Astrocyte of the cerebellum (primary cell): ENCODE measurements at regions not wholly inside any gene's neighbourhood (a gene's known extent, or its start where the extent isn't known, plus 50 kb on each side); places are given as distances from the start of the nearest gene placed in this dataset.
A peak's percentile ranks its signal among the peaks of the same experiment; 100 is the strongest.

Experiments
- DNase-seq: peaks from one replicate; pipeline ENCODE4 v3.0.0-alpha.2; 2011; ENCODE audit warnings: low read depth
- H3K4me3 ChIP-seq: 2 replicates; pipeline ENCODE4 v1.5.1; 2011; ENCODE audit warnings: mild to moderate bottlenecking, low read depth, low read length, moderate library complexity
- in situ Hi-C: cut with HindIII; loops from 2 replicates; pipeline ENCODE4 v1.10.0; 2017; ENCODE audit warnings: low sequenced_read_pairs
- TF ChIP-seq, protein P1 (sequence below): IDR thresholded peaks from 2 replicates; pipeline ENCODE4 v1.5.1; 2012; ENCODE audit warnings: low read length, low read depth, moderate library complexity, mild to moderate bottlenecking; ENCODE audit errors: missing control alignments

DNA sequence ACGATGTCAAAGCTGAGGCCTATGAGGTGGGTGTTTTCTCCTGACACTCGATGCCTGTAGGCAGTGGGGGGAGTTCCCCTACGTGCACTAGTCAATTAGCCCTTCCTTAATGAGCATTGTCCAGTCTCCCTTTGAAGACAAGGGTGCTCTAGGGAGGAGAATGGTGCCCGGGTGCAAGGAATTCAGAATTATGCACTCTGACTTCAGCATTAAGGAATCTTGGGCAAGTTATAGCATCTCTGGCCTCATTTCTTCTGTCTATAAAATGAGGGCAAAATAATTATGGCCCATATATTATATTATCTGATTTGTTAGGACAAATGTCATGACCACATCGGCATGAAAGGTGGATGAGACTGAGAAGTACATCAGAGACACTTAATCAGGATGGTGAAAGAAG lies 82.1 kb upstream of the SLC7A1 start:
- in situ Hi-C loops = no loop called here
- TF ChIP-seq, protein P1, sequence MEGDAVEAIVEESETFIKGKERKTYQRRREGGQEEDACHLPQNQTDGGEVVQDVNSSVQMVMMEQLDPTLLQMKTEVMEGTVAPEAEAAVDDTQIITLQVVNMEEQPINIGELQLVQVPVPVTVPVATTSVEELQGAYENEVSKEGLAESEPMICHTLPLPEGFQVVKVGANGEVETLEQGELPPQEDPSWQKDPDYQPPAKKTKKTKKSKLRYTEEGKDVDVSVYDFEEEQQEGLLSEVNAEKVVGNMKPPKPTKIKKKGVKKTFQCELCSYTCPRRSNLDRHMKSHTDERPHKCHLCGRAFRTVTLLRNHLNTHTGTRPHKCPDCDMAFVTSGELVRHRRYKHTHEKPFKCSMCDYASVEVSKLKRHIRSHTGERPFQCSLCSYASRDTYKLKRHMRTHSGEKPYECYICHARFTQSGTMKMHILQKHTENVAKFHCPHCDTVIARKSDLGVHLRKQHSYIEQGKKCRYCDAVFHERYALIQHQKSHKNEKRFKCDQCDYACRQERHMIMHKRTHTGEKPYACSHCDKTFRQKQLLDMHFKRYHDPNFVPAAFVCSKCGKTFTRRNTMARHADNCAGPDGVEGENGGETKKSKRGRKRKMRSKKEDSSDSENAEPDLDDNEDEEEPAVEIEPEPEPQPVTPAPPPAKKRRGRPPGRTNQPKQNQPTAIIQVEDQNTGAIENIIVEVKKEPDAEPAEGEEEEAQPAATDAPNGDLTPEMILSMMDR = no peak
- no peak overlapping the region for H3K4me3 ChIP-seq
- no peak for DNase-seq

DNA sequence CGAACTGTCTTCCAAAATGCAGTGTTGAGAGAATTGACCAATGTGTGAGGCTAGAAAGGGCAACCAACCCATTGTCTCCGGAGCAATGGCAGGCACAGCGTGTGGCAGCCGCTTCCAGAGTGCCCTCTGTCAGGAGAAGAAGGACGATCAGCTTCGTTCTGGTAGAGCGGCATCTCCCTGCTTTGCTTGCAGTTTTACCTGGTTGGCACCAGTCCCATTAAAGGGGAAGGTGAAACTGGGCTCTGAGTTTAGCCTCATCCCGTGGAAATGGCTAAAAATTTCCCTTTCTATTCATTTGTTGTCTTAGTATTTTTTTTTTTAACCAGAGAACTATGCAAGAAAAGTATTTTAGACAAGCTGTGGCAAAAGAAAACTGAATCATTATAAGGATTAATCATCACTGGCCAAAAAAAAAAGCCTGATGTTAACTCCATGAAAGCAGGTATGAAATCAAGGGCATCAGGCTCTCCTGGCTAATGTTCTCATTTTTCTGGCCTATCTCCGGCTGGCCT lies 81.5 kb upstream of the SLC7A1 start:
- DNase-seq = no peak
- in situ Hi-C loops = no loop called here
- TF ChIP-seq, protein P1 = no peak
- no peak overlapping the region for H3K4me3 ChIP-seq

DNA sequence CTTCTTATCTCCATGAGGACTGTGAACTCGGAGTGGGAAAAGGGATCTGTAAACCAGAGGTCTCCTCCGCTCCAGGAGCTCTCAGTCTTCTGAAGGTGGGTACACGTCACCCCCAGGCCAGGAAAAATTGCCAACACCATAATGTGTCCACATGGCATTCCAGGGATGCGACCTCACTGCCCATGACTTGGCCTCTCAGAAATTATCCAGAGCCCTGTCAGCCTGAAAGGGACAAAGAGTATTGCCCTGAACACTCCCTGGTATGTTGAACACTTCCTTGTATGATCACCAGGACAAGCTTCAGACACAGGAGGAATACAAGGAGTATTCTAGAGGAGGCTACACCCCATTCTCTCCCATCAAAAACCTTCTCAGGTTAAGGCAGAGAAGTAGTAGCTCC lies 81.0 kb upstream of the SLC7A1 start:
- TF ChIP-seq, protein P1 = no peak
- DNase-seq = peak; percentile 4
- in situ Hi-C loops = no loop called here
- no peak overlapping the region for H3K4me3 ChIP-seq

DNA sequence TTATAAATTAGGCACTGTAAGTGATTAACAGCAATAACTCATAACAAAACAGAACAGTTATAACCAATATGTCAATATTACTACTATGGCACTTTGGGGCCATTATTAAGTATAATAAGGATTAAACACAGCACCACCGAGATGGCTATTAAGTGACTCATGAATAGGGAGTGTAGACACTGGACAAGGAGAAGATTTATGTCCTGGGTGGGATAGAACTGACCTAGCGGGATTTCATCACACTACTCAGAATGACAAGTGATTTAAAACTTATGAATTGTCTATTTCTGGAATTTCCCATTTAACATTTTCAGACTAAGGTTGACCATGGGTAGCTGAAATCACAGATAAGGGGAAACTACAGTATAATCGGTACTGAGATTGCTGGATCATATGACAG lies 79.0 kb upstream of the SLC7A1 start:
- TF ChIP-seq, protein P1 = no peak
- DNase-seq = no peak
- in situ Hi-C loops = no loop called here
- H3K4me3 ChIP-seq = no peak overlapping the region

DNA sequence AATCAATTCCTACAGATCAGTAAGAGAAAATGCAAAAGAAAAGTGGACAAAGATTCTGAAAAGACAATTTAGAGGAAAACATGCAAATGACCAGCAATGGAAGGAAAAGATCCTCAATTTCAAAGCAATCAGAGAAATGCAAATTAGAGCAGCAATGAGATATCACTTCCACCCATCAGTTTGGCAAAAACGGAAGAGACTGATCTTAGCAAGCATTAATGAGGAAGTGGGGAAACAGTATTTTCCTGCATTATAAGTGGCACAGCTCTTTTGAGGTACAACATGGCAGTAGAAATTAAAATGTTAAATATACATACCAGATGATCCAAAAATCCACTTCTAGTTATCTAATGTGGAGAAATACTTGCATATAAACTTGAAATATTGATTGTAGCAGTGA lies 69.1 kb upstream of the SLC7A1 start:
- in situ Hi-C loops = no loop called here
- H3K4me3 ChIP-seq = no peak overlapping the region
- TF ChIP-seq, protein P1 = no peak
- no peak for DNase-seq

DNA sequence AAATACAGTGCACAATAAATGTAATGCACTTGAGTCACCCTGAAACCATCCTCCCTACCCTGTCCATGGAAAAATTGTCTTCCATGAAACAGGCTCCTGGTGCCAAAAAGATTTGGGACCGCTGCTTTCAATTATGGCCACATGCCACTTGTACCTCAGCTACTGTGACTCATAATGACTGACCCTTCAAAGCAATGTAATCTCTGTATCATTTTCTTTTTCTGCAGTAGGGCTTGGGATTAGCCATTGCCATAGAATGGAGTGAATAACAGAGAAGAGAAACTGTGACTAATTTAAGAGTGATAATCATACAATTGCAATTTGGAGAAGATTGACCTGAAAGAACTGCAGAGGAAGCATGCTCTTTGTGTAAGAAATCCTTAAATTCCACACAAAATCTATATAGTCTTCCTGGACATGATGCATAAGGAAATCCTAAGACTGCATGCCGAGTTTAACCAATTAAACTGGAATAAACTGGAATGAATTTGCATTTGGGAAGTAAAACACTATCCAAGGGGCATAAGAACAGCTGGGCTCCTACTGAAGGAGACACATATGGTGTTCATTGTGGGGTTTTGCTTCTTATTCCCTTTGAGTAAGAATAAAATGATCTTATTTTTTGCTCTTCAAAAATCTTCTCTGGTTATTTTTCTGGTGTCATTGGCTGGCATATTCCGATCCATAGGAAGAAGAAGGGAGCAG lies 59.5 kb upstream of the SLC7A1 start:
- DNase-seq = peak; percentile 18
- TF ChIP-seq, protein P1 = no peak
- H3K4me3 ChIP-seq = no peak overlapping the region
- in situ Hi-C loops = no loop called here
